ENCODE measurements at regions not wholly inside any gene's neighbourhood (a gene's known extent, or its start where the extent isn't known, plus 50 kb on each side); places are given as distances from the start of the nearest gene placed in this dataset.

DNA sequence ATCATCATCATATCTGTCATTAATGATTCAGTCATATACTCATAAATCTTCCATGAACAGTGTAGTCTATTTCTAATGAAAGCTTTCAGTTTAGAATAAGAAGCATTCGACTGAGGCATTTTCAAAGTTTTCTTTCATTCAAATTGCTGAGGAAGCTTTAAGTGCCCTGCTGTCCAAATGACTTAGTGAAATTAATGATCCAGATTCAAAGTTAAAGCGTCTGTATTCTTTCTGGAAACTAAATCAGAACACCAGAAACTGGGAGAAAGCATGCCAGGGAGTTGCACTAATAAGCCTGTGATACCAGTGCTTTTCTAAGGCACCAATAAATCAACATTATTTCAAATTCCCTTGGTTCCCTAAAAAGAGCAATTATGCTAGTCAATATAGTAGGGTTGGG is 367.8 kb upstream of the ANO5 start:
- intact Hi-C loops (cut with DNase I): no loop called here
- TF ChIP-seq, protein P1, sequence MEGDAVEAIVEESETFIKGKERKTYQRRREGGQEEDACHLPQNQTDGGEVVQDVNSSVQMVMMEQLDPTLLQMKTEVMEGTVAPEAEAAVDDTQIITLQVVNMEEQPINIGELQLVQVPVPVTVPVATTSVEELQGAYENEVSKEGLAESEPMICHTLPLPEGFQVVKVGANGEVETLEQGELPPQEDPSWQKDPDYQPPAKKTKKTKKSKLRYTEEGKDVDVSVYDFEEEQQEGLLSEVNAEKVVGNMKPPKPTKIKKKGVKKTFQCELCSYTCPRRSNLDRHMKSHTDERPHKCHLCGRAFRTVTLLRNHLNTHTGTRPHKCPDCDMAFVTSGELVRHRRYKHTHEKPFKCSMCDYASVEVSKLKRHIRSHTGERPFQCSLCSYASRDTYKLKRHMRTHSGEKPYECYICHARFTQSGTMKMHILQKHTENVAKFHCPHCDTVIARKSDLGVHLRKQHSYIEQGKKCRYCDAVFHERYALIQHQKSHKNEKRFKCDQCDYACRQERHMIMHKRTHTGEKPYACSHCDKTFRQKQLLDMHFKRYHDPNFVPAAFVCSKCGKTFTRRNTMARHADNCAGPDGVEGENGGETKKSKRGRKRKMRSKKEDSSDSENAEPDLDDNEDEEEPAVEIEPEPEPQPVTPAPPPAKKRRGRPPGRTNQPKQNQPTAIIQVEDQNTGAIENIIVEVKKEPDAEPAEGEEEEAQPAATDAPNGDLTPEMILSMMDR (IDR thresholded peaks at IDR 0.05): no peak
- no peak for TF ChIP-seq POLR2A (IDR thresholded peaks at IDR 0.05)
- no peak overlapping the region for H3K4me3 ChIP-seq
- H3K4me1 ChIP-seq: no peaks in the 10 kb centered on the region
- H3K27ac ChIP-seq: no peak overlapping the region
- no peaks in the 10 kb centered on the region for H3K27me3 ChIP-seq
- ATAC-seq: no peak
- no peaks in the 10 kb centered on the region for H3K36me3 ChIP-seq
- H3K9me3 ChIP-seq: no peaks in the 10 kb centered on the region
- no peak for DNase-seq
- 75 to 83% (median 78%) methylated on average over 2 of the region's 2 CpGs for WGBS, 4 donors

DNA sequence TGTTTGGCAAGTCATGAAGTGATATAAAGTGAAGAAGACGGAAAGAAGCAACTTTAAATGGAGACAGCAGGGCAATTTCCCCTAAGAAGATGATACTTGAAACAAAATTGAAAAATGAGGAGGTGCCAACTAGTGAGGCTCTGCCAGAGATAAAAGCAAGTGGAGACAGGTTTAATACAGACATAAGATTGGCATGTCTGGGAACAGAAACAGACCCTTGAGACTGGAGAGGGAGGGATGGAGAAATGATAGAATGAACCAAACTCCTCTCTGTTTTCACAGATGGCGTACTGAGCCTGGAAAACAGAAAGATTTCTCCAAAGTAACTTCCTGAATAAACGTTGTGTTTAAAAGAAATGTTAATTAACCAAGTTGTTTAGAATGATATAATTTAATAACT is 354.5 kb upstream of the ANO5 start:
- Histone ChIP-seq H3K27me3 (no peaks in the 10 kb centered on the region), H3K4me3 (no peak overlapping the region), H3K9me3 (peaks cover 0 to 3% (median 0%) of the 10 kb centered on the region in 12 donors), H3K4me1 (no peaks in the 10 kb centered on the region), H3K36me3 (no peaks in the 10 kb centered on the region), H3K27ac (no peak overlapping the region)
- no peak for ATAC-seq
- no peak for DNase-seq
- TF ChIP-seq, protein P1 (IDR thresholded peaks at IDR 0.05): no peak
- no peak for TF ChIP-seq POLR2A (IDR thresholded peaks at IDR 0.05)
- intact Hi-C loops (cut with DNase I): no loop called here
- 58 to 67% (median 64%) methylated on average over 3 of the region's 3 CpGs for WGBS, 4 donors

DNA sequence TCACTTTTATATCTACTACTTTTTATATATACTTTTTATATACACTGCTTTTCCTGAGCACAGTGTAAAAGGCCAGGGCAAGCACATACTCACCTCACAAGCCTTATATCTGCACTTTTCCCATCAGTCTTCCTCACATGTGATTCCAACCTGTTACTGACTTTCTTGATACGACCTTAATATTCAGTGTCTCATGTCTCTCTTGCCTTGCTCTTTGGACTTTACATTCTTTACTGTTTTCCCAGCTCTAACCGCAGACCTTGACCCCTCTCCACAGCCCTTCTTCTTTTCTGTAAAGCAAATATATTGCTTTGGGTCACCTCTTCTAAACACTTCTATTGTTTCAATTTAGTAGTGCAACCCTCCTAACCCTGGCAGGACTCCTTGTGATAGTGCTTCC is 353.1 kb upstream of the ANO5 start:
- H3K4me3 ChIP-seq: no peak overlapping the region
- H3K9me3 ChIP-seq: peaks cover 0 to 5% (median 0%) of the 10 kb centered on the region in 12 donors
- intact Hi-C loops (cut with DNase I): no loop called here
- ATAC-seq (no peak), DNase-seq (no peak)
- H3K27me3 ChIP-seq: no peaks in the 10 kb centered on the region
- H3K36me3 ChIP-seq: no peaks in the 10 kb centered on the region
- whole genome bisulfite sequencing, 4 donors: 78 to 88% (median 83%) methylated on average over 2 of the region's 2 CpGs
- no peaks in the 10 kb centered on the region for H3K4me1 ChIP-seq
- no peak for TF ChIP-seq POLR2A (IDR thresholded peaks at IDR 0.05)
- TF ChIP-seq, protein P1 (IDR thresholded peaks at IDR 0.05): no peak
- no peak overlapping the region for H3K27ac ChIP-seq

DNA sequence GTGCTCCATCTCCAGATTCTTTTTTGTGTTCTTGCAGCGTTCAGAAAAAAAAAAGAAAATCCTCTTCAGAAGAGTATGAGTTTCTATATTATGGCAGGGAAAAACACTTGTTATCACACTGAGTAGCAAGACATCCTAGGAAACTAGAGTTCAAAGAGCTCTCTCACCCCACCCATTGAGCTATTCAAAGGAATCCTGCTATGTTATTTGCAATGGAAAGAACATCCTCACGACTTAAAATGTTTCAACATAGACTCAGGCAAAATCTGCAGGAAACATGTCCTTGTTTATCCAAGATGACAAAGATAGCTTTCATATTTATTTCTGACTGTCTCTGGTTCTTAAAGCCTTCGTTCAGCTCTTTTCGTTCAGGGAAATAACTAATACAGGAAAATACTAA is 331.6 kb upstream of the ANO5 start:
- DNase-seq (no peak), ATAC-seq (no peak)
- no peaks in the 10 kb centered on the region for H3K4me1 ChIP-seq
- no peaks in the 10 kb centered on the region for H3K36me3 ChIP-seq
- H3K27ac ChIP-seq: no peak overlapping the region
- no peaks in the 10 kb centered on the region for H3K9me3 ChIP-seq
- intact Hi-C loops (cut with DNase I): no loop called here
- no peaks in the 10 kb centered on the region for H3K27me3 ChIP-seq
- H3K4me3 ChIP-seq: no peak overlapping the region
- TF ChIP-seq, protein P1 (IDR thresholded peaks at IDR 0.05): no peak
- no peak for TF ChIP-seq POLR2A (IDR thresholded peaks at IDR 0.05)
- 14 to 17% (median 15%) methylated on average over 4 of the region's 4 CpGs for WGBS, 4 donors

Measured in heart left ventricle (tissue), 16 donors.